HG02870 (cell line): ENCODE measurements at regions not wholly inside any gene's neighbourhood (a gene's known extent, or its start where the extent isn't known, plus 50 kb on each side); places are given as distances from the start of the nearest gene placed in this dataset.
"Not testable (repeated sequence)": the region's sequence is repeated elsewhere in the genome, so short reads cannot be mapped to it uniquely, and the experiment has no call there.

ENCODE experiments used
- ATAC-seq: cut with Tn5 transposase; IDR thresholded peaks from one replicate; pipeline ENCODE4 v1.9.1; 2021; ENCODE audit warnings: mild to moderate bottlenecking, moderate library complexity; ENCODE audit not compliant: unreplicated experiment

- ATAC-seq = no peak
Measured at GRCh38 chr4:161329852-161330251, 833.9 kb downstream of the FSTL5 start.

- ATAC-seq = no peak
Measured at GRCh38 chr4:161321706-161322105, 842.1 kb downstream of the FSTL5 start.

GRCh38 chr4:161320377-161320776 is 843.4 kb downstream of the FSTL5 start:
- peak; percentile 70 for ATAC-seq

GRCh38 chr4:161317000-161317399 is 846.8 kb downstream of the FSTL5 start:
- ATAC-seq = no peak

- ATAC-seq = no peak
Measured at GRCh38 chr4:161314371-161314770, 849.4 kb downstream of the FSTL5 start.

GRCh38 chr4:161303551-161303950 is 860.2 kb downstream of the FSTL5 start:
- ATAC-seq = no peak

GRCh38 chr4:161291222-161291621 is 872.6 kb downstream of the FSTL5 start:
- ATAC-seq = no peak

- ATAC-seq = peak; percentile 78
Measured at GRCh38 chr4:161287678-161288352, 876.0 kb downstream of the FSTL5 start.

GRCh38 chr4:161285461-161285860 is 878.3 kb downstream of the FSTL5 start:
- ATAC-seq = no peak

GRCh38 chr4:161280929-161281328 is 882.9 kb downstream of the FSTL5 start:
- ATAC-seq = no peak

- ATAC-seq = no peak
Measured at GRCh38 chr4:161279095-161279494, 884.7 kb downstream of the FSTL5 start.

- ATAC-seq = not testable (repeated sequence)
Measured at GRCh38 chr4:161277150-161277787, 886.5 kb downstream of the FSTL5 start.

GRCh38 chr4:161273607-161274006 is 890.2 kb downstream of the FSTL5 start:
- no peak for ATAC-seq

- ATAC-seq = no peak
Measured at GRCh38 chr4:161260819-161261218, 903.0 kb downstream of the FSTL5 start.

GRCh38 chr4:161256716-161257115 is 907.1 kb downstream of the FSTL5 start:
- no peak for ATAC-seq

- ATAC-seq = no peak
Measured at GRCh38 chr4:161256172-161256571, 907.6 kb downstream of the FSTL5 start.

GRCh38 chr4:161254375-161254774 is 909.4 kb downstream of the FSTL5 start:
- no peak for ATAC-seq

GRCh38 chr4:161252520-161253141 is 911.2 kb downstream of the FSTL5 start:
- ATAC-seq = peak; percentile 79

- ATAC-seq = no peak
Measured at GRCh38 chr4:161249779-161250440, 913.9 kb downstream of the FSTL5 start.

GRCh38 chr4:161248880-161249279 is 914.9 kb downstream of the FSTL5 start:
- ATAC-seq = no peak

GRCh38 chr4:161247831-161248230 is 916.0 kb downstream of the FSTL5 start:
- no peak for ATAC-seq

GRCh38 chr4:161238033-161238432 is 925.8 kb downstream of the FSTL5 start:
- no peak for ATAC-seq
